ENCODE measurements at regions not wholly inside any gene's neighbourhood (a gene's known extent, or its start where the extent isn't known, plus 50 kb on each side); places are given as distances from the start of the nearest gene placed in this dataset.
"Not testable (repeated sequence)": the region's sequence is repeated elsewhere in the genome, so short reads cannot be mapped to it uniquely, and the experiment has no call there.

GRCh38 chrX:129347291-129347690, 176.0 kb downstream of the SMARCA1 start:
- Histone ChIP-seq H3K4me3 (ENCODE audit: low read length in 3 of 3) (no peak overlapping the region), H3K9me3 (ENCODE audit: control insufficient read depth in 2 of 3, insufficient read depth in 1 of 3, low read length in 3 of 3) (peaks cover 0 to 8% (median 0%) of the 10 kb centered on the region in 3 donors), H3K27me3 (ENCODE audit: control insufficient read depth, insufficient read depth, low read length) (no peaks in the 10 kb centered on the region), H3K9ac (ENCODE audit: low read length in 3 of 3) (no peak overlapping the region), H3K4me1 (ENCODE audit: control insufficient read depth in 2 of 3, insufficient read depth in 2 of 3, low read depth in 1 of 3, low read length in 3 of 3) (no peaks in the 10 kb centered on the region), H3K36me3 (ENCODE audit: control insufficient read depth in 2 of 3, insufficient read depth in 3 of 3, low read length in 3 of 3) (no peaks in the 10 kb centered on the region), H3K27ac (ENCODE audit: low read depth in 2 of 2, low read length in 2 of 2) (no peak overlapping the region)
- TF ChIP-seq CTCF (IDR thresholded peaks at IDR 0.05; ENCODE audit: borderline replicate concordance, extremely low read depth, insufficient read depth): no peak
- DNase-seq (no peak), FAIRE-seq (no peak)
- intact Hi-C loops (cut with DNase I): no loop called here

- Histone ChIP-seq H3K4me1 (ENCODE audit: control insufficient read depth in 2 of 3, insufficient read depth in 2 of 3, low read depth in 1 of 3, low read length in 3 of 3) (no peaks in the 10 kb centered on the region), H3K9me3 (ENCODE audit: control insufficient read depth in 2 of 3, insufficient read depth in 1 of 3, low read length in 3 of 3) (peaks cover 0 to 8% (median 0%) of the 10 kb centered on the region in 3 donors), H3K4me3 (ENCODE audit: low read length in 3 of 3) (no peak overlapping the region), H3K27me3 (ENCODE audit: control insufficient read depth, insufficient read depth, low read length) (no peaks in the 10 kb centered on the region), H3K27ac (ENCODE audit: low read depth in 2 of 2, low read length in 2 of 2) (no peak overlapping the region), H3K36me3 (ENCODE audit: control insufficient read depth in 2 of 3, insufficient read depth in 3 of 3, low read length in 3 of 3) (no peaks in the 10 kb centered on the region), H3K9ac (ENCODE audit: low read length in 3 of 3) (no peak overlapping the region)
- TF ChIP-seq CTCF (IDR thresholded peaks at IDR 0.05; ENCODE audit: borderline replicate concordance, extremely low read depth, insufficient read depth): no peak
- intact Hi-C loops (cut with DNase I): no loop called here
- DNase-seq (no peak), FAIRE-seq (no peak)
Measured at GRCh38 chrX:129346574-129346973, 176.7 kb downstream of the SMARCA1 start.

- intact Hi-C loops (cut with DNase I): not testable (repeated sequence)
Measured at GRCh38 chrX:129337264-129337663, 186.0 kb downstream of the SMARCA1 start.

GRCh38 chrX:129323115-129323514, 200.2 kb downstream of the SMARCA1 start:
- H3K9ac ChIP-seq (ENCODE audit: low read length in 3 of 3): no peak overlapping the region
- H3K4me3 ChIP-seq (ENCODE audit: low read length in 3 of 3): no peak overlapping the region
- no peak for FAIRE-seq
- no peaks in the 10 kb centered on the region for H3K36me3 ChIP-seq (ENCODE audit: control insufficient read depth in 2 of 3, insufficient read depth in 3 of 3, low read length in 3 of 3)
- H3K9me3 ChIP-seq (ENCODE audit: control insufficient read depth in 2 of 3, insufficient read depth in 1 of 3, low read length in 3 of 3): no peaks in the 10 kb centered on the region
- intact Hi-C loops (cut with DNase I): no loop called here
- no peak for TF ChIP-seq CTCF (IDR thresholded peaks at IDR 0.05; ENCODE audit: borderline replicate concordance, extremely low read depth, insufficient read depth)
- no peaks in the 10 kb centered on the region for H3K4me1 ChIP-seq (ENCODE audit: control insufficient read depth in 2 of 3, insufficient read depth in 2 of 3, low read depth in 1 of 3, low read length in 3 of 3)
- no peak for DNase-seq
- H3K27ac ChIP-seq (ENCODE audit: low read depth in 2 of 2, low read length in 2 of 2): no peak overlapping the region
- H3K27me3 ChIP-seq (ENCODE audit: control insufficient read depth, insufficient read depth, low read length): no peaks in the 10 kb centered on the region

More at GRCh38 chrX:129337264-129337663, 186.0 kb downstream of the SMARCA1 start:
- H3K27ac ChIP-seq (ENCODE audit: low read depth in 2 of 2, low read length in 2 of 2); H3K4me1 ChIP-seq (ENCODE audit: control insufficient read depth in 2 of 3, insufficient read depth in 2 of 3, low read depth in 1 of 3, low read length in 3 of 3); H3K36me3 ChIP-seq (ENCODE audit: control insufficient read depth in 2 of 3, insufficient read depth in 3 of 3, low read length in 3 of 3); H3K27me3 ChIP-seq (ENCODE audit: control insufficient read depth, insufficient read depth, low read length); H3K9me3 ChIP-seq (ENCODE audit: control insufficient read depth in 2 of 3, insufficient read depth in 1 of 3, low read length in 3 of 3); H3K9ac ChIP-seq (ENCODE audit: low read length in 3 of 3); H3K4me3 ChIP-seq (ENCODE audit: low read length in 3 of 3); FAIRE-seq; DNase-seq: not testable (repeated sequence)

All from kidney (tissue), 13 donors.